ENCODE measurements at regions not wholly inside any gene's neighbourhood (a gene's known extent, or its start where the extent isn't known, plus 50 kb on each side); places are given as distances from the start of the nearest gene placed in this dataset.

GRCh38 chr15:85312929-85313331 lies 67.5 kb upstream of the AKAP13 start:
- H3K36me3 ChIP-seq (replicated peaks in 1 of 2; ENCODE audit: control insufficient read depth in 1 of 2, insufficient read depth in 2 of 2, low read length in 2 of 2) = no peaks in the 10 kb centered on the region
- no peaks in the 10 kb centered on the region for H3K79me2 ChIP-seq (ENCODE audit: insufficient read depth, low read length)
- peak; percentile 42 for TF ChIP-seq CTCF (IDR thresholded peaks at IDR 0.05)
- H3K4me1 ChIP-seq (ENCODE audit: control insufficient read depth in 1 of 2, insufficient read depth in 2 of 2, low read length in 2 of 2) = peaks cover 13 to 16% of the 10 kb centered on the region in 2 donors
- H4K20me1 ChIP-seq (ENCODE audit: insufficient read depth, low read length) = no peaks in the 10 kb centered on the region
- H3K9me3 Mint-ChIP-seq = no peaks in the 10 kb centered on the region
- H3K4me3 Mint-ChIP-seq = peak overlapping the region; percentile 61 to 67
- WGBS (ENCODE audit: insufficient coverage) = no CpG with 5 or more reads among the region's 2 CpGs
- H3K4me1 Mint-ChIP-seq = peaks cover 29% of the 10 kb centered on the region
- H3K9me3 ChIP-seq (replicated peaks in 1 of 2; ENCODE audit: control insufficient read depth in 1 of 2, insufficient read depth in 1 of 2, low read length in 2 of 2) = no peaks in the 10 kb centered on the region
- H3K4me3 ChIP-seq (replicated peaks in 1 of 3; ENCODE audit: low read depth in 2 of 3, low read length in 3 of 3) = peak overlapping the region in 1 of 3 experiments; percentile 34
- no peak overlapping the region for H3K9ac ChIP-seq (ENCODE audit: insufficient read depth, low read length, poor library complexity, severe bottlenecking)
- H3K4me2 ChIP-seq (replicated peaks; ENCODE audit: extremely low read depth, low read length, poor library complexity, severe bottlenecking) = peak overlapping the region; percentile 39
- peaks cover 0 to 2% (median 0%) of the 10 kb centered on the region in 3 donors for H3K27me3 Mint-ChIP-seq (ENCODE audit: low read depth in 3 of 3)
- peak overlapping the region; percentile 65 to 92 (median 86) for H3K27ac Mint-ChIP-seq
- H3K27me3 ChIP-seq (ENCODE audit: control insufficient read depth in 2 of 2, insufficient read depth in 2 of 2, low read length in 2 of 2) = no peaks in the 10 kb centered on the region
- intact Hi-C loops (cut with micrococcal nuclease) = no loop called here
- no peaks in the 10 kb centered on the region for H3K36me3 Mint-ChIP-seq
- peak; percentile 38 to 69 (median 49) for DNase-seq
- H3K27ac ChIP-seq (ENCODE audit: low read depth in 1 of 2, low read length in 2 of 2) = peak overlapping the region in 1 of 2 donors; percentile 70
- H2AFZ ChIP-seq (ENCODE audit: insufficient read depth, low read depth, low read length, poor library complexity, severe bottlenecking) = peak overlapping the region; percentile 69

GRCh38 chr15:85313339-85313738 lies 67.1 kb upstream of the AKAP13 start:
- Histone ChIP-seq H2AFZ (ENCODE audit: insufficient read depth, low read depth, low read length, poor library complexity, severe bottlenecking) (peak overlapping the region; percentile 69), H3K79me2 (ENCODE audit: insufficient read depth, low read length) (no peaks in the 10 kb centered on the region), H3K9me3 (replicated peaks in 1 of 2; ENCODE audit: control insufficient read depth in 1 of 2, insufficient read depth in 1 of 2, low read length in 2 of 2) (no peaks in the 10 kb centered on the region), H3K4me1 (ENCODE audit: control insufficient read depth in 1 of 2, insufficient read depth in 2 of 2, low read length in 2 of 2) (peaks cover 13 to 16% of the 10 kb centered on the region in 2 donors), H4K20me1 (ENCODE audit: insufficient read depth, low read length) (no peaks in the 10 kb centered on the region), H3K27me3 (ENCODE audit: control insufficient read depth in 2 of 2, insufficient read depth in 2 of 2, low read length in 2 of 2) (no peaks in the 10 kb centered on the region), H3K4me2 (replicated peaks; ENCODE audit: extremely low read depth, low read length, poor library complexity, severe bottlenecking) (peak overlapping the region; percentile 39), H3K4me3 (replicated peaks in 1 of 3; ENCODE audit: low read depth in 2 of 3, low read length in 3 of 3) (no peak overlapping the region), H3K27ac (ENCODE audit: low read depth in 1 of 2, low read length in 2 of 2) (peak overlapping the region in 1 of 2 donors; percentile 70), H3K9ac (ENCODE audit: insufficient read depth, low read length, poor library complexity, severe bottlenecking) (no peak overlapping the region), H3K36me3 (replicated peaks in 1 of 2; ENCODE audit: control insufficient read depth in 1 of 2, insufficient read depth in 2 of 2, low read length in 2 of 2) (no peaks in the 10 kb centered on the region)
- peaks cover 31% of the 10 kb centered on the region for H3K4me1 Mint-ChIP-seq
- TF ChIP-seq CTCF (IDR thresholded peaks at IDR 0.05) = no peak
- H3K36me3 Mint-ChIP-seq = no peaks in the 10 kb centered on the region
- H3K4me3 Mint-ChIP-seq = peak overlapping the region; percentile 61 to 67
- WGBS (ENCODE audit: insufficient coverage) = no CpG with 5 or more reads among the region's 1 CpG
- H3K27me3 Mint-ChIP-seq (ENCODE audit: low read depth in 3 of 3) = peaks cover 0 to 2% (median 0%) of the 10 kb centered on the region in 3 donors
- intact Hi-C loops (cut with micrococcal nuclease) = no loop called here
- H3K9me3 Mint-ChIP-seq = no peaks in the 10 kb centered on the region
- no peak for DNase-seq
- peak overlapping the region in 6 of 7 donors; percentile 65 to 92 (median 86) for H3K27ac Mint-ChIP-seq

Measured in CD14-positive monocyte (primary cell).